ENCODE measurements at regions not wholly inside any gene's neighbourhood (a gene's known extent, or its start where the extent isn't known, plus 50 kb on each side); places are given as distances from the start of the nearest gene placed in this dataset.

GRCh38 chr1:29641921-29642320 lies 405.6 kb downstream of the PTPRU start:
- Mint-ChIP-seq H3K9me3 (ENCODE audit: low read depth) (peaks cover 4% of the 10 kb centered on the region), H3K27ac (ENCODE audit: unreplicated experiment) (no peak overlapping the region), H3K36me3 (ENCODE audit: low read depth) (peaks cover 2% of the 10 kb centered on the region), H3K4me1 (ENCODE audit: low read depth) (peaks cover 13% of the 10 kb centered on the region), H3K27me3 (ENCODE audit: low read depth) (no peaks in the 10 kb centered on the region), H3K4me3 (ENCODE audit: unreplicated experiment) (no peak overlapping the region)
- DNase-seq (ENCODE audit: low spot score), result no peak
- TF ChIP-seq CTCF (IDR thresholded peaks at IDR 0.05), result no peak

- H3K27ac Mint-ChIP-seq (ENCODE audit: unreplicated experiment), result no peak overlapping the region
- DNase-seq (ENCODE audit: low spot score), result no peak
- no peak overlapping the region for H3K4me3 Mint-ChIP-seq (ENCODE audit: unreplicated experiment)
- H3K36me3 Mint-ChIP-seq (ENCODE audit: low read depth), result peaks cover 2% of the 10 kb centered on the region
- H3K9me3 Mint-ChIP-seq (ENCODE audit: low read depth), result peaks cover 4% of the 10 kb centered on the region
- H3K27me3 Mint-ChIP-seq (ENCODE audit: low read depth), result no peaks in the 10 kb centered on the region
- no peak for TF ChIP-seq CTCF (IDR thresholded peaks at IDR 0.05)
- peaks cover 13% of the 10 kb centered on the region for H3K4me1 Mint-ChIP-seq (ENCODE audit: low read depth)
These were observed 404.1 kb downstream of the PTPRU start for GRCh38 chr1:29640428-29640785.

GRCh38 chr1:29639741-29640427 lies 403.6 kb downstream of the PTPRU start:
- TF ChIP-seq CTCF (IDR thresholded peaks at IDR 0.05), result no peak
- Mint-ChIP-seq H3K4me3 (ENCODE audit: unreplicated experiment) (no peak overlapping the region), H3K4me1 (ENCODE audit: low read depth) (peaks cover 13% of the 10 kb centered on the region), H3K36me3 (ENCODE audit: low read depth) (peaks cover 2% of the 10 kb centered on the region), H3K27ac (ENCODE audit: unreplicated experiment) (no peak overlapping the region), H3K27me3 (ENCODE audit: low read depth) (no peaks in the 10 kb centered on the region), H3K9me3 (ENCODE audit: low read depth) (peaks cover 4% of the 10 kb centered on the region)
- DNase-seq (ENCODE audit: low spot score), result no peak

GRCh38 chr1:29639156-29639736 lies 402.9 kb downstream of the PTPRU start:
- peaks cover 2% of the 10 kb centered on the region for H3K36me3 Mint-ChIP-seq (ENCODE audit: low read depth)
- no peaks in the 10 kb centered on the region for H3K27me3 Mint-ChIP-seq (ENCODE audit: low read depth)
- peaks cover 4% of the 10 kb centered on the region for H3K9me3 Mint-ChIP-seq (ENCODE audit: low read depth)
- H3K4me3 Mint-ChIP-seq (ENCODE audit: unreplicated experiment), result no peak overlapping the region
- H3K4me1 Mint-ChIP-seq (ENCODE audit: low read depth), result peaks cover 13% of the 10 kb centered on the region
- TF ChIP-seq CTCF (IDR thresholded peaks at IDR 0.05), result no peak
- no peak for DNase-seq (ENCODE audit: low spot score)
- no peak overlapping the region for H3K27ac Mint-ChIP-seq (ENCODE audit: unreplicated experiment)

- no peak for DNase-seq (ENCODE audit: low spot score)
- Mint-ChIP-seq H3K9me3 (ENCODE audit: low read depth) (peaks cover 4% of the 10 kb centered on the region), H3K27ac (ENCODE audit: unreplicated experiment) (no peak overlapping the region), H3K36me3 (ENCODE audit: low read depth) (peaks cover 2% of the 10 kb centered on the region), H3K27me3 (ENCODE audit: low read depth) (no peaks in the 10 kb centered on the region), H3K4me1 (ENCODE audit: low read depth) (peaks cover 21% of the 10 kb centered on the region), H3K4me3 (ENCODE audit: unreplicated experiment) (no peak overlapping the region)
- no peak for TF ChIP-seq CTCF (IDR thresholded peaks at IDR 0.05)
These were observed 402.0 kb downstream of the PTPRU start for GRCh38 chr1:29638281-29638680.
